MCF 10A (cell line): ENCODE measurements at regions not wholly inside any gene's neighbourhood (a gene's known extent, or its start where the extent isn't known, plus 50 kb on each side); places are given as distances from the start of the nearest gene placed in this dataset.

Experiments used
- BruUV-seq: library from RNA; stranded (reverse); fragments of 400-500 nt; replicated peaks from 2 replicates; lab custom pipeline; 2021; lab: Mats Ljungman, UMichigan
- CTCF ChIA-PET: fragments of 300-600 bp; sonication (Branson Sonifier 250); formaldehyde crosslinking; extraction: SDS; loops from one replicate; lab custom pipeline; 2021; ENCODE audit warnings: antibody characterized with exemption, inconsistent platforms; lab: Yijun Ruan, JAX
- POLR2A ChIA-PET: fragments of 300-600, 350-650 bp; sonication (Branson Sonifier 250); formaldehyde crosslinking; extraction: SDS; loops from one replicate; lab custom pipeline; 2020; ENCODE audit warnings: antibody characterized with exemption, inconsistent platforms; lab: Yijun Ruan, JAX
- DNase-seq: peaks from one replicate; pipeline ENCODE4 v3.0.0-alpha.2; 2018; ENCODE audit not compliant: unreplicated experiment
- H3K27ac Mint-ChIP-seq: one replicate; pipeline ENCODE4 v1.8.0; 2022; ENCODE audit warnings: mild to moderate bottlenecking, low read depth, mixed read lengths; ENCODE audit not compliant: unreplicated experiment
- H3K27me3 Mint-ChIP-seq: one replicate; pipeline ENCODE4 v1.8.0; 2022; ENCODE audit warnings: mixed read lengths; ENCODE audit not compliant: insufficient read depth, unreplicated experiment
- H3K36me3 Mint-ChIP-seq: one replicate; pipeline ENCODE4 v1.8.0; 2022; ENCODE audit warnings: mild to moderate bottlenecking, moderate library complexity, mixed read lengths; ENCODE audit not compliant: insufficient read depth, unreplicated experiment
- H3K4me1 Mint-ChIP-seq: one replicate; pipeline ENCODE4 v1.8.0; 2022; ENCODE audit warnings: mixed read lengths; ENCODE audit not compliant: insufficient read depth, unreplicated experiment
- H3K4me3 Mint-ChIP-seq: one replicate; pipeline ENCODE4 v1.8.0; 2022; ENCODE audit warnings: mild to moderate bottlenecking, moderate library complexity, mixed read lengths; ENCODE audit not compliant: unreplicated experiment
- H3K9me3 Mint-ChIP-seq: one replicate; pipeline ENCODE4 v1.8.0; 2022; ENCODE audit warnings: mixed read lengths; ENCODE audit not compliant: unreplicated experiment
- intact Hi-C: fragments of 100-400 bp; cut with micrococcal nuclease; formaldehyde crosslinking; loops from 2 replicates; pipeline ENCODE4 v1.14.1; 2022
- TF ChIP-seq, protein P1 (sequence below): fragments of 200-600 bp; IDR thresholded peaks from one replicate; pipeline ENCODE4 v1.8.0; 2022; ENCODE audit warnings: antibody characterized with exemption, mild to moderate bottlenecking; ENCODE audit not compliant: unreplicated experiment

DNA sequence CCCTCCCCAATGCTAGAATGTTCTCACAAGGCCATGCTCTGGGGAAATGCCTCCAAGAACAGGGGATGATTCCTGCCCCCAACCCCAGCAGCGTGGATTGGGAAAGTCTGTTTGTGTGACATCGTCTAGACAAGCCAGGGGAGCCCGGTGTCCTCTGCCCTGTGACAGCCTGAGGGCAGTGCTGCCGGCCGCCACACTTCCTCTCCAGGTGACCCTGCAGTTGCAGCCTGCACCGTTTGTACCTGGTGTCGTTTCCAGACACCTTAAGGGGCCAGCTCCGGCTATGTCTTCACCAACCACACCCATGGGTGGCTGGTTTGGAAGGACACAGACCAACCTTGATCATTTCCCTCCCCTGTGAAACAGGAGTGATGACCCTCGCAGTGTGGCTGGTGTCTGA, 372.6 kb downstream of the BCL11B start:
- intact Hi-C loops = no loop called here
- ChIA-PET CTCF (no interaction called here), POLR2A (no interaction called here)
- no peak for DNase-seq
- Mint-ChIP-seq H3K4me1 (peaks cover 35% of the 10 kb centered on the region), H3K36me3 (peaks cover 6% of the 10 kb centered on the region), H3K27ac (no peak overlapping the region), H3K4me3 (no peak overlapping the region), H3K27me3 (no peaks in the 10 kb centered on the region), H3K9me3 (no peaks in the 10 kb centered on the region)
- TF ChIP-seq, protein P1, sequence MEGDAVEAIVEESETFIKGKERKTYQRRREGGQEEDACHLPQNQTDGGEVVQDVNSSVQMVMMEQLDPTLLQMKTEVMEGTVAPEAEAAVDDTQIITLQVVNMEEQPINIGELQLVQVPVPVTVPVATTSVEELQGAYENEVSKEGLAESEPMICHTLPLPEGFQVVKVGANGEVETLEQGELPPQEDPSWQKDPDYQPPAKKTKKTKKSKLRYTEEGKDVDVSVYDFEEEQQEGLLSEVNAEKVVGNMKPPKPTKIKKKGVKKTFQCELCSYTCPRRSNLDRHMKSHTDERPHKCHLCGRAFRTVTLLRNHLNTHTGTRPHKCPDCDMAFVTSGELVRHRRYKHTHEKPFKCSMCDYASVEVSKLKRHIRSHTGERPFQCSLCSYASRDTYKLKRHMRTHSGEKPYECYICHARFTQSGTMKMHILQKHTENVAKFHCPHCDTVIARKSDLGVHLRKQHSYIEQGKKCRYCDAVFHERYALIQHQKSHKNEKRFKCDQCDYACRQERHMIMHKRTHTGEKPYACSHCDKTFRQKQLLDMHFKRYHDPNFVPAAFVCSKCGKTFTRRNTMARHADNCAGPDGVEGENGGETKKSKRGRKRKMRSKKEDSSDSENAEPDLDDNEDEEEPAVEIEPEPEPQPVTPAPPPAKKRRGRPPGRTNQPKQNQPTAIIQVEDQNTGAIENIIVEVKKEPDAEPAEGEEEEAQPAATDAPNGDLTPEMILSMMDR = no peak
- BruUV-seq = no TSS peak

DNA sequence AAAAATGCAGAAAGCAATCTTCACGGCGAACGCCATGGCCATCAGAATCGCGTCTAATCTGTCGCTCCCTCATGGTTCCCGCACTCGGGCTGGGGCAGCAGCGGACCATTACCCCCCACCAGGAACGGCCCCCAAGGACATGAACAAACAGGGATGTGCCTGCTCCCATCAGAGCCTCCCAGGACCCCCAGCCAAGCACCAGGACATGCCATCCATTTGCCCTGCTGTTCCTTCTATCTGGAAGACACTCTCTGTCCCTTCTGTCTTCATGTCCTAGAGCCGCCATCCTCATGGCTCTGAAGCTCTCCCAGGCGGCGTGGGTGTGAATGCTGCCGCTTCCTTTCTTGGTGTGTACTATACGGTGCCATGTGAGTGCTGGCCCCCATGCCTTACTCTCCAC, 371.8 kb downstream of the BCL11B start:
- ChIA-PET CTCF (no interaction called here), POLR2A (no interaction called here)
- no peaks in the 10 kb centered on the region for H3K9me3 Mint-ChIP-seq
- no TSS peak for BruUV-seq
- no peak overlapping the region for H3K27ac Mint-ChIP-seq
- DNase-seq = no peak
- peaks cover 6% of the 10 kb centered on the region for H3K36me3 Mint-ChIP-seq
- peaks cover 40% of the 10 kb centered on the region for H3K4me1 Mint-ChIP-seq
- intact Hi-C loops = loop anchor here (10.0 kb wide), 1 partner anchor 365 kb away; no protein-coding TSS in a partner anchor
- H3K4me3 Mint-ChIP-seq = no peak overlapping the region
- TF ChIP-seq, protein P1 = no peak
- no peaks in the 10 kb centered on the region for H3K27me3 Mint-ChIP-seq

DNA sequence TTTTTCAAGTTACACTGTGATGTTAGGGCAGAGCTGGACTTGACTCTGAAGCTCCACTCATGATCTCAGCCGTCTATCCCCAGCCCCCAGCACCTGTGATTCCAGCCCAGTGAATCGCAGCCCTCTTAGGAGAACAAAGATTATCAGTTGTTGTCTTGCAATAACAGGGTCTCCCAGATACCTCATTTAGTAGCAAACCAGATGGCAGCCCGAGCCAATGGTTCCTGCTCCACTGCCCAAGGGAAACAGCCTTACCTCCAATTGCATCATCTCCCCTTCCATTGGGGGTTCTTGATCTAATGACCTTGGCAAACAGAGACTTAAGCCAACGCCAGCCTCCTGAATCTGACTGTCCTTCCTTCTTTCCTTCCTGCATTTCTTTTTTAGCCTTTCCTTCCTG, 371.2 kb downstream of the BCL11B start:
- no peaks in the 10 kb centered on the region for H3K9me3 Mint-ChIP-seq
- H3K27ac Mint-ChIP-seq = no peak overlapping the region
- no peaks in the 10 kb centered on the region for H3K27me3 Mint-ChIP-seq
- H3K4me3 Mint-ChIP-seq = no peak overlapping the region
- H3K36me3 Mint-ChIP-seq = peaks cover 6% of the 10 kb centered on the region
- ChIA-PET POLR2A (no interaction called here), CTCF (no interaction called here)
- TF ChIP-seq, protein P1 = no peak
- DNase-seq = no peak
- intact Hi-C loops = loop anchor here (10.0 kb wide), 1 partner anchor 364 kb away; no protein-coding TSS in a partner anchor
- H3K4me1 Mint-ChIP-seq = peaks cover 40% of the 10 kb centered on the region
- BruUV-seq = no TSS peak

DNA sequence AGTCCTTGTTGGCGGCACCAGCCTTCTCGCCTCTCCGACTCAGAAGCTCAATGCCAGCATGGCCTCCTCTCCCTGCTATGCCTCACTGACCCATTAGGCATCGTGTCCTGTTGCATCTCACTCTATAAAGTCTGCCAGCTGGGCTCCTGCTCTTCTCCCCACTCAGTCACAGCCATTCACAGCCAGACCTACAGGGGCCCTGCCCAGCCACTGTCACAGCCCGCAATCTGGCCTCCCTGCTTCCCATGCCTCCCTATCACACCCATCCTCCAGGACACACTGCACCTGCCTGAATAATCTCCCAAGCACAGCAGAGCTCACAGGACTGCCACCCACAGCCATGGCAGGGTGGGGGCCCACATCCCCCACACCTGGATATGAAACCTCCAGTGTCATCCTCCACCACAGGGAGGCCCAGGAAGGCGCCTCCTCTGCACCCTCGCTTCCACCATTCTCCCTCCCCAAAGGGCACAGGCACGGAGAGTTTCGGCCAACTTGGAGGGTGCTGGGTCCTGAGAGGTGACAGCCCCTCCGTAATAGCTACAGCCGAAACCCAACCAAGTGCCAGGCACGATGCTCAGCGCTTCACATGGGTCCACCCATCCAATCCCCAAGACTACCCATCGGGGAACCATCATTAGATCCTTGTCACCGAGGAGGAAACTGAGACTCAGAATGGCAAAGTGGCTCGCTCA, 370.3 kb downstream of the BCL11B start:
- no peaks in the 10 kb centered on the region for H3K27me3 Mint-ChIP-seq
- no peaks in the 10 kb centered on the region for H3K9me3 Mint-ChIP-seq
- no peak overlapping the region for H3K4me3 Mint-ChIP-seq
- H3K36me3 Mint-ChIP-seq = peaks cover 6% of the 10 kb centered on the region
- no TSS peak for BruUV-seq
- H3K4me1 Mint-ChIP-seq = peaks cover 41% of the 10 kb centered on the region
- POLR2A ChIA-PET = no interaction called here
- intact Hi-C loops = loop anchor here (10.0 kb wide), 1 partner anchor 363 kb away; no protein-coding TSS in a partner anchor
- H3K27ac Mint-ChIP-seq = no peak overlapping the region
- DNase-seq = no peak
- TF ChIP-seq, protein P1 = no peak
- CTCF ChIA-PET = interaction anchor here (0.7 kb wide), 1 partner anchor 32 kb away, joined by 3 read pairs; no protein-coding TSS in a partner anchor
